ENCODE measurements at regions not wholly inside any gene's neighbourhood (a gene's known extent, or its start where the extent isn't known, plus 50 kb on each side); places are given as distances from the start of the nearest gene placed in this dataset.

GRCh38 chr14:99116741-99117295 is 155.2 kb downstream of the BCL11B start:
- ATAC-seq (ENCODE audit: poor library complexity) (no peak), DNase-seq (no peak)
- intact Hi-C loops (cut with DNase I), result no loop called here

GRCh38 chr14:99117671-99118045 is 154.3 kb downstream of the BCL11B start:
- intact Hi-C loops (cut with DNase I), result no loop called here
- DNase-seq (no peak), ATAC-seq (ENCODE audit: poor library complexity) (no peak)

- DNase-seq, result no peak
- intact Hi-C loops (cut with DNase I), result no loop called here
- no peak for ATAC-seq (ENCODE audit: poor library complexity)
Observed at GRCh38 chr14:99118046-99118721, 153.8 kb downstream of the BCL11B start.

- ATAC-seq (ENCODE audit: poor library complexity), result no peak
- intact Hi-C loops (cut with DNase I), result no loop called here
- DNase-seq, result no peak
Observed at GRCh38 chr14:99118946-99119345, 153.1 kb downstream of the BCL11B start.
